HG03039 (cell line): ENCODE measurements at regions not wholly inside any gene's neighbourhood (a gene's known extent, or its start where the extent isn't known, plus 50 kb on each side); places are given as distances from the start of the nearest gene placed in this dataset.
"Not testable (repeated sequence)": the region's sequence is repeated elsewhere in the genome, so short reads cannot be mapped to it uniquely, and the experiment has no call there.

Experiments
- ATAC-seq: cut with Tn5 transposase; IDR thresholded peaks from one replicate; pipeline ENCODE4 v1.9.1; 2021; ENCODE audit warnings: mild to moderate bottlenecking, moderate library complexity; ENCODE audit not compliant: unreplicated experiment

GRCh38 chr1:144140243-144140642 lies 168.5 kb upstream of the FAM72C start:
- ATAC-seq = not testable (repeated sequence)

GRCh38 chr1:144105006-144105405 lies 133.2 kb upstream of the FAM72C start:
- not testable (repeated sequence) for ATAC-seq

- ATAC-seq = not testable (repeated sequence)
These were observed 132.4 kb upstream of the FAM72C start for GRCh38 chr1:144104000-144104677.

DNA sequence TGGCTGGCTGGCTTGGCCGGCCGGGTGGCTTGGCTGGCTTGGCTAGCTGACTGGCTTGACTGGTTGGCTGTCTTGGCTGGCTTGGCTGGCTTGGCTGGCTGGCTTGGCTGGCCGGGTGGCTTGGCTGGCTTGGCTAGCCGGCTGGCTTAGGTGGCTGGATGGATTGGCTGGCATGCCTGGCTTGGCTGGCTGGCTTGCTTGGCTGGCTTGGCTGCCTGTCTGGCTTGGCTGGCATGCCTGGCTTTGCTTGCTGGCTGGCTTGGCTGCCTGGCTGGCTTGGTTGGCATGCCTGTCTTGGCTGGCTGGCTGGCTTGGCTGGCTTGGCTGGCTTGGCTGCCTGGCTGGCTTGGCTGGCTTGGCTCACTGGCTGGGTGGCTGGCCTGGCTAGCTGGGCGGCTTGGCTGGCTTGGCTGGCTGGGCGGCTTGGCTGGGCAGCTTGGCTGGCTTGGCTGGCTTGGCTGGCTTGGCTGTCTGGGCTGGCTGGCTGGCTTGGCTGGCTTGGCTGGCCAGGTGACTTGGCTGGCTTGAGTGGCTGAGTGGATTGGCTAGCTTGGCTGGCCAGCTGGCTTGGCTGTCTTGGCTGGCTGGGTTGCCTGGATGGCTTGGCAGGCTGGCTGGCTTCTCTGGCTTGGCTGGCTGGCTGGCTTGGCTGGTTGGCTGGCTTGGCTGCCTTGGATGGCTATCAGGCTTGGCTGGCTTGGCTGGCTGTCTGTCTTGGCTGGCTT lies 131.5 kb upstream of the FAM72C start:
- ATAC-seq = not testable (repeated sequence)

DNA sequence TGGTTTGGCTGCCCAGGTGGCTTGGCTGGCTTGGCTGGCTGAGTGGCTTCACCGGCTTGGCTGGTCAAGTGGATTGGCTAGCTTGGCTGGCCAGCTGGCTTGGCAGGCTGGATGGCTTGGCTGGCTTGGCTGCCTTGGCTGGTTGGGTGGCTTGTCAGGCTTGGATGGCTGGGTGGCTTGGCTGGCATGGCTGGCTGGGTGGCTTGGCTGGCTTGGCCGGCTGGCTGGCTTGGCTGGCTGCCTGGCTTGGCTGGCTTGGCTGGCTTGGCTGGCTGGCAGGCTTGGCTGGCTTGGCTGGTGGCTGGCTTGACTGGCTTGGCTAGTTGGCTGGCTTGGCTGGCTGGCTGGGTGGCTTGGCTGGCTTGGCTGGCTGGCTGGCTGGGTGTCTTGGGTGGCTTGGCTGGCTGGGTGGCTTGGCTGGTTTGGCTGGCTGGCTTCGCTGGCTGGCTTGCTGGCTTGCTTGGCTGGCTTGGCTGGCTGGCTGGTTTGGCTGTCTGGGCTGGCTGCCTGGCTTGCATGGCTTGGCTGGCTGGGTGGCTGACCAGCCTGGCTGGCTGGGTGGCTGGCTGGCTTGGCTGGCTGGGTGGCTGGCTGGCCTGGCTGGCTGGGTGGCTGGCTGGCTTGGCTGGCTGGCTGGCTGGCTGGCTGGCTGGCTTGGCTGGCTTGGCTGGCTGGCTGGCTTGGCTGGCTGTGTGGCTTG lies 130.4 kb upstream of the FAM72C start:
- not testable (repeated sequence) for ATAC-seq

DNA sequence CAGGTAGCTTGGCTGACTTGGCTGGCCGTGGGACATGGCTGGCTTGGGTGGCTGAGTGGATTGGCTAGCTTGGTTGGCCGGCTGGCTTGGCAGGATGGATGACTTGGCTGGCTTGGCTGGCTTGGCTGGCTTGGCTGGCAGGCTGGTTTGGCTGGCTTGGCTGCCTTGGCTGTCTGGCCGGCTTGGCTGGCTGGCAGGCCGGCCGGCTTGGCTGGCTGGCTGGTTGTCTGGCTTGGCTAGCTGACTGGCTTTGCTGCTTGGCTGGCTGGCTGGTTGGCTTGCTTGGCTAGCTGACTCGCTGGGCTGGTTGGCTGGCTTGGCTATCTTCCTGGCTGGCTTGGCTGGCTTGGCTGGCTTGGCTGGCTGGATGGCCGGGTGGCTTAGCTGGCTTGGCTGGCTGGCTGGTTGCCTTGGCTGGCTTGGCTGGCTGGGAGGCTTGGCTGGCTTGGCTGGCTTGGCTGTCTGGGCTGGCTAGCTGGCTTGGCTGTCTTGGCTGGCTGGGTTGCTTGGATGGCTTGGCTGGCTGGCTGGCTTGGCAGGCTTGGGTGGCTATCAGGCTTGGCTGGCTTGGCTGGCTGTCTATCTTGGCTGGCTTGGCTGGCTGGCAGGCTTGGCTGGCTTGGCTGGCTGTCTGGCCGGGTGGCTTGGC lies 129.7 kb upstream of the FAM72C start:
- no peak for ATAC-seq

GRCh38 chr1:144077167-144077841 lies 105.5 kb upstream of the FAM72C start:
- ATAC-seq = not testable (repeated sequence)

- not testable (repeated sequence) for ATAC-seq
These were observed 104.9 kb upstream of the FAM72C start for GRCh38 chr1:144076646-144077045.

- not testable (repeated sequence) for ATAC-seq
These were observed 98.7 kb upstream of the FAM72C start for GRCh38 chr1:144070394-144071053.

DNA sequence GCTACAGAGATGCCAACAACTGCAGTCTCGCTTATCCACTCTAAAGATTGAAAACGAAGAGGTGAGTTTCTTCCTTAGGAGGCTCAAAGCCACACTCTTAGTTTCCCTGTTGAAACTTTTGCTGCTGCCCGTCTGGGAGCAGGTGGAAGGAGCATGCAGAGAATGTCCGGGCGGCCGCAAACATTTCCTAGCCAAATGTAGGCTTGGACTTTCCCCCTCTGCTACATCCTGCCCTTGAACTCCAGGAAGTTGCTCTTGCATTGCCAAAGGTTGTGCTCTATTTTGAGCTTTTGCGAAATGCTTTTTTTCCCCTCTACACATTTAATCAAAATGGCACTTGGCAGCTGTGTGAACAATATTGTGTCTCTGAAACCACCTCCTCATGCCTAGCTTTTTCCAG lies 95.3 kb upstream of the FAM72C start:
- ATAC-seq = not testable (repeated sequence)

DNA sequence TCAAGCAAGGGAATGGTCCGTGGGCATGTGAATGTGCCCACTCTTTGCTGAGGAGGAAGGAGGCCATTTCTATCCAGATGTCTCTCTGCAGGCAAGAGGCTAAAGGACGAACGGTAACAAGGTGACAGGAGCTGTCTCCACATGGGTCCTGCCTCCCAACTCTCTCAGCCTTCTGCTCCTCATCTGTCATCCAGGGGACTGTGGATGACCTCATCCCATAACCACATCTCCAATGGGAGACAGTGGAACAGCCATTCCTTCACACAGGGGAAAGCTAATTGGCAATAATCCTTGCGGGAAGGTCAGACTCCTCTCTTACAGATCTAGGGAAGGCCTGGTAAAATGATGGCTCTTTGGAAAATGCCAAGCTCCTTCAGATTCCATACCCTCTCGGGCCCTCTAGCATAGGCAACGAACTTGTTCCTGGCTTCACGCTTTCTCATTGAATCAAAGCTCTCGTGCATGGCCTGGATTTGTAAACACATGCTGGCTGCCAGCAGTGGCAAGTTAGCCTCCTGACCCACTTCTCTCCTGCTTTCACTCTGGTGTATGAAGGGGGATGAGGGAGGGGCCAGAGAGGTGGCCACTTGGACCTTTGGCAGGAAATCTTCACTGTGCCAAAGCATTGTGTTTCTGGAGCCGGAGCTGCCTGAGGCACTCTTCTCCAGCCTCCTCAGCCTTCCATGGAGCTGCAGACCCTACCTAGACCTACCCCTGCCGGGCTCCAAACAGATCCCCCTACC lies 94.5 kb upstream of the FAM72C start:
- not testable (repeated sequence) for ATAC-seq

- not testable (repeated sequence) for ATAC-seq
These were observed 93.7 kb upstream of the FAM72C start for GRCh38 chr1:144065299-144066060.

DNA sequence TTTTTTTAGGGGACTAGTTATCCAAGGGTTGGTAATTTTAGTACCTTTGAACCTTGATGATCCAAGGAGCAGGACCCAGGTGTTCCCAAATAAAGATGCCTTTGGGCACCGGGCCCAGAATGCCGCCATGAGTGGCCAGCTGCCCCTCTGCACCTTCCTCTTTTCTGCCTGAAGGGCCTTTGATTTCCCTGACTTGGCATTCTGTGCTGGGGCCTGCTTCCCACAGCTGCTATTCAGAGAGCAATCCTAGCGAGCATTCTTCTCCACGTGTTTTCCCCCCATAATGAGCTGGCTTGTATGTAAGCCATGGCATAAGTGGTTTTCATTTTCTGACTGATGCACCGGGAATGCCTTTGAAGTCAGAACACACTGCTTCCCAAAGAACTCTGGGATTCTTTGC lies 77.6 kb upstream of the FAM72C start:
- ATAC-seq = not testable (repeated sequence)

DNA sequence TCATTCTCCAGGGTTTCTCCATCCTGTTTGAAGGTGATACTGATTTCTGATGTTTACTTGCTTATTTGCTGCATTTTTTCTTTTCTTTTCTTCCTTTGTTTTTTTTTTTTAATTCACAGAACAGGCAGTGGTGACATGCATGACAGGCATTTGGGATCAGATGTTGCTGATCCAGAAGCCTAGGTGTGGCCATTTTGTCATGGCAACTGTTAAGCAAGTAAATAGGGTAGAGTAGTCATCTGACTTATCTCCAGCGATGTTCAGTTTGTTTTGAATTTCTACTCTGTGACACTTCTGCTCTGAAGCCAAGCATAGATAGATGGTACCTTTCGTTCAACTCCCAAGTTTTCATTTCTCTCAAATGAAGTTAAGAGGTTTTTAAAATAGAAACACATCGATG lies 74.9 kb upstream of the FAM72C start:
- ATAC-seq = not testable (repeated sequence)

DNA sequence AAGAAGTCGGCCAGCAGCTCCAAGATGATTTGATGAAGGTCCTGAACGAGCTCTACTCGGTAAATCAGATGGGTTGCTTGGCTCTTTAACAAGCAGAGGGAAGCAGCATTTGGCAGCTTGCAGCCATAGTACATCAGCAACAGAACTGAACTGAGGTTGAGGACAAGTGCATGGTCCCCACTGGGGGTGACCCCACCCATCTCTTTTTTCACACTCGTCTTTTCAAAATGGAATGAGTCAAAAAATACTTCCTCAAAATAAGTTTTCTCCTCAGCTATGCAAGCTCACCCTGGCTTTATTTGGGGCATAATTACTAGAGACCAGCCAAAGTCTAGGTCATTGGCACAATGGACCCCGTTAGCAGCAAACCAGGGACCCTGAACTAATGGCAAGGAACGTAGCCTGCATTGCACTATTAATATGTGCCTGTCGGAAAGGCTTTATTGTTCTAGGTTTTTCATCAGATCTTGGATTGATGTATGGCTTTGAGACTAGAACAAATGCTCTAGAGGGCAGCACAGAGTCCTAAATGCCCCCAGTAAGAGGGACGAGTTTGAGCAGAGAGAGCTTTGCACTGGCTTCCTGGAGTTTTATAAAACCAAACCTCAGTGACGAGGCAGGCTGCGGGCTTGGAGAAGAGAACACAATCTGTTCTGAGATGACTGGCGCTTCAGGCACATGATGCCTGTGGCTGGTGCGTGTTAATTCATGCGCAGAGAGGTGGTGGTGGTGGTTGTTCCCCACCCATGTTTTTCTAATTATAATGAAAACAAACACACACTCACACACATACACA lies 74.2 kb upstream of the FAM72C start:
- ATAC-seq = not testable (repeated sequence)

- not testable (repeated sequence) for ATAC-seq
These were observed 70.5 kb upstream of the FAM72C start for GRCh38 chr1:144042251-144042650.

DNA sequence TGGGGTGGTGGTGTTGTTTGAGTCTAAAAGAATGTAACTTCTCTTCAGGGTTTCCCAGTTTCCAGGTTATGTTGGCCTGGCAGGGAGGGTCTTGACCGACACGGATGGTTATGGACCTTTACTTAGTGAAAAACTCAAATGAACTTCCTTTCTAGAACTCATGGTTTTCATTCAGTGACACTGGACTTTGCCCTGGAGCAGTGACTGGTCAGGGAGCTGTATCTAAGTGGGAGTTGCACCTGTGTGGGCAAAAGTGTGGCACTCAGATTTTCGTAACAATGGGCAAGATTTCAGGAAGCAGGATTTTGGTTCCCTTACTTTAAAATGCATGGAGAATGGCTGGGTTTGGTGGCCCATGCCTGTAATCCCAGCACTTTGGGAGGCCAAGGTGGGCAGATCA lies 68.5 kb upstream of the FAM72C start:
- ATAC-seq = not testable (repeated sequence)

DNA sequence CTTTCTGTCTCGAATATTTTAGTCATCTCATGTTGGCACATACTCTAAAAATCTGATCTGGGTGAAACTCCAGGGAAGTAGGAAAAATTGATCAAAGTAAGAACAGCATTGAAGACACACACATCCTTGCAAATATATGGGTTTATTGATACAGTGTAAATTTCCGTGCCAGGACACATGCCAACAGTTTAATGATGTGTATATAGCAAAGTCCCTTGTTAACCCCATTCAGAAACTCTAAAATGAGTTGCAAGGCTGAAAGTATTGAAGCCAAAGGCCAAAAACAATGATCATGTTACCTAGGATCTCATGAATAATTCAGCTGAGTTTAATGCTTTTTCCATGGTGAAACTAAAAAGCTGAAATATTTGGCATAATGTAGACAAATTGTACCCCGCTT lies 62.3 kb upstream of the FAM72C start:
- not testable (repeated sequence) for ATAC-seq
